GM12878 (cell line): ENCODE measurements at regions not wholly inside any gene's neighbourhood (a gene's known extent, or its start where the extent isn't known, plus 50 kb on each side); places are given as distances from the start of the nearest gene placed in this dataset.

Source experiments
- ATAC-seq: fragments of 200-7000 bp; cut with Tn5 transposase; 3 replicates; pipeline ENCODE4 v1.9.1; 2020; ENCODE audit warnings: mild to moderate bottlenecking, moderate library complexity
- BruUV-seq: library from RNA; stranded (reverse); fragments of 400-500 nt; replicated peaks from 2 replicates; lab custom pipeline; 2021; lab: Mats Ljungman, UMichigan
- CTCF ChIA-PET: fragments of 300-600 bp; sonication (Branson Sonifier 250); formaldehyde crosslinking; extraction: SDS; loops from one replicate; lab custom pipeline; 2021; ENCODE audit warnings: inconsistent platforms; lab: Yijun Ruan, JAX
- POLR2A ChIA-PET: fragments of 350-600 bp; formaldehyde crosslinking; extraction: SDS; loops from one replicate; lab custom pipeline; 2021; ENCODE audit warnings: inconsistent platforms; lab: Charles Lee
- RAD21 ChIA-PET: fragments of 300-600 bp; sonication (Branson Sonifier 250); formaldehyde crosslinking; loops from one replicate; lab custom pipeline; 2023; ENCODE audit warnings: antibody characterized with exemption; ENCODE audit not compliant: unreplicated experiment; lab: Charles Lee
- SMC1A ChIA-PET: fragments of 300-600 bp; sonication (Branson Sonifier 250); formaldehyde crosslinking; loops from one replicate; lab custom pipeline; 2023; ENCODE audit not compliant: unreplicated experiment, uncharacterized antibody; lab: Charles Lee
- DNase-seq: peaks from one replicate; pipeline ENCODE4 v3.0.0-alpha.2; 2011; ENCODE audit warnings: low read depth, low spot score
- FAIRE-seq: peaks from 3 replicates; lab custom pipeline; 2011; peaks lifted over from hg19 to GRCh38; lab: Jason Lieb, UNC
- H2AFZ ChIP-seq: 2 replicates; pipeline ENCODE4 v1.6.0; 2011; ENCODE audit warnings: low read depth, low read length, control low read depth; ENCODE audit not compliant: control insufficient read depth
- H3K27ac ChIP-seq: 2 replicates; pipeline ENCODE4 v1.5.1; 2011; ENCODE audit warnings: control low read depth; ENCODE audit not compliant: control insufficient read depth, insufficient read depth
- H3K27me3 ChIP-seq, 2 experiments: replicated peaks in 1 of 2; 2 replicates each; pipeline versions ENCODE4 v1.6.0 to v1.6.1; 2011; ENCODE audit warnings: low read length in 1 of 2; ENCODE audit not compliant: control insufficient read depth in 2 of 2, insufficient read depth in 2 of 2
- H3K36me3 ChIP-seq, 2 experiments: 2 replicates each; pipeline ENCODE4 v1.5.1; 2011; ENCODE audit warnings: low read length in 1 of 2; ENCODE audit not compliant: control insufficient read depth in 2 of 2, insufficient read depth in 2 of 2
- H3K4me1 ChIP-seq: 2 replicates; pipeline ENCODE4 v1.6.1; 2011; ENCODE audit warnings: mild to moderate bottlenecking, low read length, moderate library complexity, mixed read lengths; ENCODE audit not compliant: control insufficient read depth, insufficient read depth
- H3K4me2 ChIP-seq: 2 replicates; pipeline ENCODE4 v1.6.0; 2011; ENCODE audit warnings: control low read depth; ENCODE audit not compliant: control insufficient read depth, insufficient read depth
- H3K4me3 ChIP-seq: fragments of 200-600 bp; sonication (generic); 2 replicates; pipeline ENCODE4 v1.5.1; 2016
- H3K79me2 ChIP-seq: 2 replicates; pipeline ENCODE4 v1.6.0; 2011; ENCODE audit warnings: low read length; ENCODE audit not compliant: control insufficient read depth, insufficient read depth
- H3K9ac ChIP-seq: 2 replicates; pipeline ENCODE4 v1.8.0; 2011; ENCODE audit warnings: low read length, control low read depth, mixed read lengths; ENCODE audit not compliant: control insufficient read depth, insufficient read depth
- H3K9me3 ChIP-seq: replicated peaks from 3 replicates; pipeline ENCODE4 v1.5.1; 2011; ENCODE audit warnings: mild to moderate bottlenecking, low read length; ENCODE audit not compliant: control insufficient read depth, insufficient read depth
- H4K20me1 ChIP-seq: 2 replicates; pipeline ENCODE4 v1.6.0; 2011; ENCODE audit not compliant: control insufficient read depth, insufficient read depth
- BMI1 ChIP-seq: fragments of 450-650 bp; IDR thresholded peaks from 2 replicates; pipeline ENCODE4 v1.6.1; 2016; ENCODE audit warnings: mild to moderate bottlenecking, moderate library complexity, borderline replicate concordance
- CBX5 ChIP-seq: sonication (generic); IDR thresholded peaks from 2 replicates; pipeline ENCODE4 v1.6.1; 2016; ENCODE audit warnings: low read depth, moderate library complexity, mild to moderate bottlenecking, inconsistent platforms
- EED ChIP-seq: sonication (generic); IDR thresholded peaks from 2 replicates; pipeline ENCODE4 v1.6.1; 2016; ENCODE audit warnings: antibody characterized with exemption, low read depth
- HCFC1 ChIP-seq: fragments of 150-350 bp; IDR thresholded peaks from 2 replicates; pipeline ENCODE4 v1.6.1; 2014; ENCODE audit warnings: low read length
- PRDM15 ChIP-seq: fragments of 450-650 bp; formaldehyde crosslinking; IDR thresholded peaks from 2 replicates; pipeline ENCODE4 v1.4.0; 2020; ENCODE audit warnings: mild to moderate bottlenecking, moderate library complexity
- RFX5 ChIP-seq: IDR thresholded peaks from 2 replicates; pipeline ENCODE4 v1.6.1; 2011; ENCODE audit warnings: low read depth, low read length, improper control_type of control experiment
- SMC3 ChIP-seq: IDR thresholded peaks from 2 replicates; pipeline ENCODE4 v1.6.1; 2011; ENCODE audit warnings: low read length, improper control_type of control experiment, borderline replicate concordance
- USF2 ChIP-seq: IDR thresholded peaks from 2 replicates; pipeline ENCODE4 v1.6.1; 2011; ENCODE audit warnings: low read depth, low read length, improper control_type of control experiment, borderline replicate concordance
- ZNF274 ChIP-seq: IDR thresholded peaks from one replicate; pipeline ENCODE4 v1.8.0; 2011; ENCODE audit not compliant: insufficient read length, insufficient read depth
- WGBS: methylation state at CpG from one replicate; pipeline ENCODE4 v1.1.6; 2016; ENCODE audit warnings: low lambda C conversion rate; ENCODE audit not compliant: insufficient replicate concordance, insufficient coverage; ENCODE audit errors: missing lambda C conversion rate; 5-methylcytosine and 5-hydroxymethylcytosine counted together
- in situ Hi-C: fragments of 300-500 bp; cut with MboI; formaldehyde crosslinking; loops from 9 replicates; pipeline ENCODE4 v1.14.3; 2018; ENCODE audit warnings: mixed read lengths
- intact Hi-C: fragments of 100-400 bp; cut with micrococcal nuclease; formaldehyde crosslinking; loops from one replicate; pipeline ENCODE4 v1.14.2; 2022; ENCODE audit not compliant: unreplicated experiment

- TF ChIP-seq BMI1 (no peak), EED (no peak), RFX5 (no peak), ZNF274 (no peak), PRDM15 (no peak), SMC3 (no peak), CBX5 (no peak), HCFC1 (no peak), USF2 (no peak)
- 44% methylated on average over 4 of the region's 4 CpGs for WGBS
- ChIA-PET CTCF (interaction anchor here (1.2 to 6.7 kb wide), 3 partner anchors 458 to 611 kb away, joined by 5 to 29 read pairs (median 5); no protein-coding TSS in a partner anchor), RAD21 (interaction anchor here (0.8 to 1.0 kb wide), 2 partner anchors 457 to 458 kb away, joined by 3 read pairs; no protein-coding TSS in a partner anchor), SMC1A (no interaction called here), POLR2A (no interaction called here)
- Histone ChIP-seq H3K4me2 (no peak overlapping the region), H4K20me1 (no peaks in the 10 kb centered on the region), H3K27ac (no peak overlapping the region), H3K4me1 (no peaks in the 10 kb centered on the region), H2AFZ (no peak overlapping the region), H3K36me3 (no peaks in the 10 kb centered on the region), H3K4me3 (no peak overlapping the region), H3K9ac (no peak overlapping the region), H3K9me3 (no peaks in the 10 kb centered on the region), H3K79me2 (no peaks in the 10 kb centered on the region), H3K27me3 (no peaks in the 10 kb centered on the region)
- DNase-seq = no peak
- no peak for FAIRE-seq
- no TSS peak for BruUV-seq
- in situ Hi-C loops = loop anchor here (10.0 kb wide), 1 partner anchor 609 kb away; no protein-coding TSS in a partner anchor
- ATAC-seq = no peak
- intact Hi-C loops = no loop called here
Measured at GRCh38 chr2:235135195-235135965, 183.6 kb downstream of the SH3BP4 start.
